DND-41 (cell line): ENCODE measurements at regions not wholly inside any gene's neighbourhood (a gene's known extent, or its start where the extent isn't known, plus 50 kb on each side); places are given as distances from the start of the nearest gene placed in this dataset.
"Not testable (repeated sequence)": the region's sequence is repeated elsewhere in the genome, so short reads cannot be mapped to it uniquely, and the experiment has no call there.

Source experiments
- ATAC-seq: fragments of 200-7000 bp; cut with Tn5 transposase; 3 replicates; pipeline ENCODE4 v1.9.1; 2021; ENCODE audit warnings: low read depth; ENCODE audit not compliant: insufficient read depth
- DNase-seq: peaks from one replicate; pipeline ENCODE4 v3.0.0-alpha.2; 2020
- H2AFZ ChIP-seq: 2 replicates; pipeline ENCODE4 v1.6.0; 2012; ENCODE audit warnings: low read depth, low read length
- H3K27ac ChIP-seq: 2 replicates; pipeline ENCODE4 v1.5.1; 2012; ENCODE audit warnings: low read length, inconsistent platforms
- H3K27me3 ChIP-seq: fragments of 200-600 bp; sonication (generic); 2 replicates; pipeline ENCODE4 v1.6.0; 2012; ENCODE audit warnings: low read length, mild to moderate bottlenecking, inconsistent platforms; ENCODE audit not compliant: insufficient read depth, poor library complexity
- H3K36me3 ChIP-seq: 2 replicates; pipeline ENCODE4 v1.5.1; 2012; ENCODE audit warnings: low read length, inconsistent platforms; ENCODE audit not compliant: insufficient read depth
- H3K4me1 ChIP-seq: 2 replicates; pipeline ENCODE4 v1.5.1; 2012; ENCODE audit warnings: mild to moderate bottlenecking, low read length; ENCODE audit not compliant: insufficient read depth
- H3K4me2 ChIP-seq: 2 replicates; pipeline ENCODE4 v1.6.0; 2012; ENCODE audit warnings: mild to moderate bottlenecking, moderate library complexity, low read length, inconsistent platforms; ENCODE audit not compliant: insufficient read depth
- H3K4me3 ChIP-seq, 2 experiments: fragments of 200-600 bp in 1 of 2; shearing (Covaris generic) in 1 of 2; 2 replicates each; pipeline ENCODE4 v1.5.1; 2012 to 2016; ENCODE audit warnings: inconsistent platforms in 2 of 2, low read length in 2 of 2, mild to moderate bottlenecking in 2 of 2, low read depth in 1 of 2, moderate library complexity in 1 of 2
- H3K79me2 ChIP-seq: 2 replicates; pipeline ENCODE4 v1.6.0; 2012; ENCODE audit warnings: low read length, inconsistent platforms; ENCODE audit not compliant: insufficient read depth
- H3K9ac ChIP-seq: 2 replicates; pipeline ENCODE4 v1.6.0; 2012; ENCODE audit warnings: low read depth, mild to moderate bottlenecking, inconsistent platforms, low read length, moderate library complexity
- H3K9me3 ChIP-seq: 2 replicates; pipeline ENCODE4 v1.5.1; 2012; ENCODE audit warnings: low read length, moderate library complexity, mild to moderate bottlenecking, inconsistent platforms; ENCODE audit not compliant: insufficient read depth, severe bottlenecking
- H4K20me1 ChIP-seq: 2 replicates; pipeline ENCODE4 v1.6.0; 2012; ENCODE audit warnings: low read length; ENCODE audit not compliant: insufficient read depth
- EZH2 ChIP-seq: IDR thresholded peaks from 3 replicates; pipeline ENCODE4 v1.6.1; 2012; ENCODE audit warnings: borderline replicate concordance, low read depth, mild to moderate bottlenecking, moderate library complexity, low read length, inconsistent platforms; ENCODE audit not compliant: severe bottlenecking
- TF ChIP-seq, protein P1 (sequence below): IDR thresholded peaks from 2 replicates; pipeline ENCODE4 v1.5.1; 2012; ENCODE audit warnings: borderline replicate concordance, low read length, moderate library complexity, mild to moderate bottlenecking; ENCODE audit not compliant: poor library complexity, severe bottlenecking; ENCODE audit errors: extremely low read depth

DNA sequence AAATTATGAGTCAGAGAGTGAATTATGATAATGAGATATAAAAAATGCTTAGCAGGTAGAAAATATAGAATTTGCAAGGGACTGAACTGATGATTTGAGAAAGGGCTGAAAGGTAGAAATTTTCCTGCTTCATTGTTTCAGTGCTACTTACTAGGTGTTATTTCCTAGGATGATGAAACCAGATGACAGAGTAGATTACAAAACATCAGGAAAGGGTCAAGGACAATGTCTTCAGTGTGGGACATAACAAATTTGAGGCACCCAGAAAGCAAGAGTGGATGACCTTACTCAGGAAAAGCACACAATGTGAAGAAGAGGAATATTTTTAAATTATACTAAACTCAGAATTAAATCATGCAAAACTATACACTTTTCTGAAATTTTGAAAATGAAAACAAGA, 102.1 kb downstream of the SHCBP1 start:
- Histone ChIP-seq H3K79me2 (no peaks in the 10 kb centered on the region), H4K20me1 (no peaks in the 10 kb centered on the region), H3K4me3 (no peak overlapping the region), H2AFZ (no peak overlapping the region), H3K9ac (no peak overlapping the region), H3K36me3 (no peaks in the 10 kb centered on the region), H3K27ac (no peak overlapping the region), H3K27me3 (no peaks in the 10 kb centered on the region), H3K4me1 (no peaks in the 10 kb centered on the region), H3K9me3 (no peaks in the 10 kb centered on the region), H3K4me2 (no peak overlapping the region)
- DNase-seq: no peak
- no peak for ATAC-seq
- TF ChIP-seq EZH2: no peak
- TF ChIP-seq, protein P1, sequence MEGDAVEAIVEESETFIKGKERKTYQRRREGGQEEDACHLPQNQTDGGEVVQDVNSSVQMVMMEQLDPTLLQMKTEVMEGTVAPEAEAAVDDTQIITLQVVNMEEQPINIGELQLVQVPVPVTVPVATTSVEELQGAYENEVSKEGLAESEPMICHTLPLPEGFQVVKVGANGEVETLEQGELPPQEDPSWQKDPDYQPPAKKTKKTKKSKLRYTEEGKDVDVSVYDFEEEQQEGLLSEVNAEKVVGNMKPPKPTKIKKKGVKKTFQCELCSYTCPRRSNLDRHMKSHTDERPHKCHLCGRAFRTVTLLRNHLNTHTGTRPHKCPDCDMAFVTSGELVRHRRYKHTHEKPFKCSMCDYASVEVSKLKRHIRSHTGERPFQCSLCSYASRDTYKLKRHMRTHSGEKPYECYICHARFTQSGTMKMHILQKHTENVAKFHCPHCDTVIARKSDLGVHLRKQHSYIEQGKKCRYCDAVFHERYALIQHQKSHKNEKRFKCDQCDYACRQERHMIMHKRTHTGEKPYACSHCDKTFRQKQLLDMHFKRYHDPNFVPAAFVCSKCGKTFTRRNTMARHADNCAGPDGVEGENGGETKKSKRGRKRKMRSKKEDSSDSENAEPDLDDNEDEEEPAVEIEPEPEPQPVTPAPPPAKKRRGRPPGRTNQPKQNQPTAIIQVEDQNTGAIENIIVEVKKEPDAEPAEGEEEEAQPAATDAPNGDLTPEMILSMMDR: no peak

DNA sequence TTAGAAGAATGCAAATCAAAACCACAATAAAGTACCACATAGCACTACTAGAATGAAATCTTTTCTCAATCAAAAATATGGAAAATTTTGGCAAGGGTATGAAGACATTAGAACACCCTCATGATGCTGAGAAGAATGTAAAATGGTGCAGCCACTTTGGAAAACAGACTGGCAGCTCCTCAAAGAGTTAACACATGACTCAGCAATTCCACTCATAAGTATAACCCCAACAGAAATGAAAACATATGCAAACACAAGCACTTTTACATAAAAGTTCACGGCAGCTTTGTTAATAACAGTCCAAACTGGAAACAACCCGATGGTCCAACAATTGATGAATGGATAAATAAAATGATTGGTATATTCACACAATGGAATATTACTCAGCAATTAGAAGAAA, 124.5 kb downstream of the SHCBP1 start:
- no peak overlapping the region for H3K4me3 ChIP-seq
- no peak overlapping the region for H2AFZ ChIP-seq
- no peak overlapping the region for H3K27ac ChIP-seq
- H3K36me3 ChIP-seq: no peaks in the 10 kb centered on the region
- ATAC-seq (no peak), DNase-seq (no peak)
- H3K4me1 ChIP-seq: no peaks in the 10 kb centered on the region
- no peaks in the 10 kb centered on the region for H3K27me3 ChIP-seq
- no peaks in the 10 kb centered on the region for H4K20me1 ChIP-seq
- no peaks in the 10 kb centered on the region for H3K79me2 ChIP-seq
- H3K9ac ChIP-seq: no peak overlapping the region
- H3K9me3 ChIP-seq: no peaks in the 10 kb centered on the region
- no peak overlapping the region for H3K4me2 ChIP-seq
- TF ChIP-seq EZH2: no peak
- TF ChIP-seq, protein P1: no peak

- no peak for ATAC-seq
- no peaks in the 10 kb centered on the region for H3K36me3 ChIP-seq
- H3K4me2 ChIP-seq: no peak overlapping the region
- no peak overlapping the region for H3K4me3 ChIP-seq
- H3K27me3 ChIP-seq: no peaks in the 10 kb centered on the region
- no peak overlapping the region for H3K9ac ChIP-seq
- no peaks in the 10 kb centered on the region for H4K20me1 ChIP-seq
- no peak for DNase-seq
- H2AFZ ChIP-seq: no peak overlapping the region
- no peaks in the 10 kb centered on the region for H3K4me1 ChIP-seq
- H3K9me3 ChIP-seq: no peaks in the 10 kb centered on the region
- H3K79me2 ChIP-seq: no peaks in the 10 kb centered on the region
- TF ChIP-seq EZH2: no peak
- TF ChIP-seq, protein P1: no peak
- H3K27ac ChIP-seq: no peak overlapping the region
These were observed 138.3 kb downstream of the SHCBP1 start for GRCh38 chr16:46482895-46483294.

GRCh38 chr16:46466239-46466638, 154.9 kb downstream of the SHCBP1 start:
- no peak for ATAC-seq

GRCh38 chr16:46454801-46455200, 166.4 kb downstream of the SHCBP1 start:
- not testable (repeated sequence) for H3K4me1 ChIP-seq, H3K9ac ChIP-seq, H3K9me3 ChIP-seq, H3K27ac ChIP-seq, DNase-seq, H4K20me1 ChIP-seq, H3K79me2 ChIP-seq, ATAC-seq, H3K27me3 ChIP-seq, H3K36me3 ChIP-seq, H3K4me3 ChIP-seq, H2AFZ ChIP-seq, H3K4me2 ChIP-seq

More at GRCh38 chr16:46466239-46466638, 154.9 kb downstream of the SHCBP1 start:
- no peak for DNase-seq
- no peaks in the 10 kb centered on the region for H3K4me1 ChIP-seq
- no peak overlapping the region for H3K27ac ChIP-seq
- H3K36me3 ChIP-seq: no peaks in the 10 kb centered on the region
- no peak overlapping the region for H3K4me3 ChIP-seq
- no peak overlapping the region for H3K4me2 ChIP-seq
- H4K20me1 ChIP-seq: no peaks in the 10 kb centered on the region
- H3K9me3 ChIP-seq: peaks cover 16% of the 10 kb centered on the region
- no peak overlapping the region for H3K9ac ChIP-seq
- H3K79me2 ChIP-seq: no peaks in the 10 kb centered on the region
- no peak for TF ChIP-seq EZH2
- TF ChIP-seq, protein P1: no peak
- no peaks in the 10 kb centered on the region for H3K27me3 ChIP-seq
- no peak overlapping the region for H2AFZ ChIP-seq
